ENCODE measurements at regions not wholly inside any gene's neighbourhood (a gene's known extent, or its start where the extent isn't known, plus 50 kb on each side); places are given as distances from the start of the nearest gene placed in this dataset.

GRCh38 chr13:86402500-86402899 is 603.3 kb upstream of the SLITRK6 start:
- peaks cover 6% of the 10 kb centered on the region for H3K9me3 Mint-ChIP-seq
- H3K27me3 Mint-ChIP-seq (ENCODE audit: low read depth) = no peaks in the 10 kb centered on the region
- H3K4me3 Mint-ChIP-seq = no peak overlapping the region
- no peak for DNase-seq (ENCODE audit: low spot score)
- H3K36me3 Mint-ChIP-seq = no peaks in the 10 kb centered on the region
- ChIA-PET POLR2A (no interaction called here), CTCF (no interaction called here)
- no peak for TF ChIP-seq ATF2 (CRISPR knock-in tag; IDR thresholded peaks at IDR 0.05; ENCODE audit: borderline replicate concordance, low read depth)
- no peak for TF ChIP-seq CREM (CRISPR knock-in tag; IDR thresholded peaks at IDR 0.05)
- TF ChIP-seq, protein P1, sequence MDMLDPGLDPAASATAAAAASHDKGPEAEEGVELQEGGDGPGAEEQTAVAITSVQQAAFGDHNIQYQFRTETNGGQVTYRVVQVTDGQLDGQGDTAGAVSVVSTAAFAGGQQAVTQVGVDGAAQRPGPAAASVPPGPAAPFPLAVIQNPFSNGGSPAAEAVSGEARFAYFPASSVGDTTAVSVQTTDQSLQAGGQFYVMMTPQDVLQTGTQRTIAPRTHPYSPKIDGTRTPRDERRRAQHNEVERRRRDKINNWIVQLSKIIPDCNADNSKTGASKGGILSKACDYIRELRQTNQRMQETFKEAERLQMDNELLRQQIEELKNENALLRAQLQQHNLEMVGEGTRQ (CRISPR knock-in tag; IDR thresholded peaks at IDR 0.05) = no peak
- TF ChIP-seq, protein P2, sequence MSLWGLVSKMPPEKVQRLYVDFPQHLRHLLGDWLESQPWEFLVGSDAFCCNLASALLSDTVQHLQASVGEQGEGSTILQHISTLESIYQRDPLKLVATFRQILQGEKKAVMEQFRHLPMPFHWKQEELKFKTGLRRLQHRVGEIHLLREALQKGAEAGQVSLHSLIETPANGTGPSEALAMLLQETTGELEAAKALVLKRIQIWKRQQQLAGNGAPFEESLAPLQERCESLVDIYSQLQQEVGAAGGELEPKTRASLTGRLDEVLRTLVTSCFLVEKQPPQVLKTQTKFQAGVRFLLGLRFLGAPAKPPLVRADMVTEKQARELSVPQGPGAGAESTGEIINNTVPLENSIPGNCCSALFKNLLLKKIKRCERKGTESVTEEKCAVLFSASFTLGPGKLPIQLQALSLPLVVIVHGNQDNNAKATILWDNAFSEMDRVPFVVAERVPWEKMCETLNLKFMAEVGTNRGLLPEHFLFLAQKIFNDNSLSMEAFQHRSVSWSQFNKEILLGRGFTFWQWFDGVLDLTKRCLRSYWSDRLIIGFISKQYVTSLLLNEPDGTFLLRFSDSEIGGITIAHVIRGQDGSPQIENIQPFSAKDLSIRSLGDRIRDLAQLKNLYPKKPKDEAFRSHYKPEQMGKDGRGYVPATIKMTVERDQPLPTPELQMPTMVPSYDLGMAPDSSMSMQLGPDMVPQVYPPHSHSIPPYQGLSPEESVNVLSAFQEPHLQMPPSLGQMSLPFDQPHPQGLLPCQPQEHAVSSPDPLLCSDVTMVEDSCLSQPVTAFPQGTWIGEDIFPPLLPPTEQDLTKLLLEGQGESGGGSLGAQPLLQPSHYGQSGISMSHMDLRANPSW (CRISPR knock-in tag; conservative IDR thresholded peaks at IDR 0.05; ENCODE audit: low read depth) = no peak
- TF ChIP-seq ZNF423 (CRISPR knock-in tag; IDR thresholded peaks at IDR 0.05) = no peak
- no peak for TF ChIP-seq ZNF232 (CRISPR knock-in tag; IDR thresholded peaks at IDR 0.05)
- TF ChIP-seq ARID4B (CRISPR knock-in tag; IDR thresholded peaks at IDR 0.05; ENCODE audit: borderline replicate concordance) = no peak
- TF ChIP-seq, protein P3, sequence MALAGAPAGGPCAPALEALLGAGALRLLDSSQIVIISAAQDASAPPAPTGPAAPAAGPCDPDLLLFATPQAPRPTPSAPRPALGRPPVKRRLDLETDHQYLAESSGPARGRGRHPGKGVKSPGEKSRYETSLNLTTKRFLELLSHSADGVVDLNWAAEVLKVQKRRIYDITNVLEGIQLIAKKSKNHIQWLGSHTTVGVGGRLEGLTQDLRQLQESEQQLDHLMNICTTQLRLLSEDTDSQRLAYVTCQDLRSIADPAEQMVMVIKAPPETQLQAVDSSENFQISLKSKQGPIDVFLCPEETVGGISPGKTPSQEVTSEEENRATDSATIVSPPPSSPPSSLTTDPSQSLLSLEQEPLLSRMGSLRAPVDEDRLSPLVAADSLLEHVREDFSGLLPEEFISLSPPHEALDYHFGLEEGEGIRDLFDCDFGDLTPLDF (CRISPR knock-in tag; IDR thresholded peaks at IDR 0.05) = no peak
- no peak for TF ChIP-seq CTCF (IDR thresholded peaks at IDR 0.05)
- no peak for TF ChIP-seq OVOL2 (CRISPR knock-in tag; IDR thresholded peaks at IDR 0.05; ENCODE audit: borderline replicate concordance)
- TF ChIP-seq NR1H2 (CRISPR knock-in tag; IDR thresholded peaks at IDR 0.05) = no peak
- no peak for ATAC-seq
- peaks cover 11% of the 10 kb centered on the region for H3K4me1 Mint-ChIP-seq
- no peak overlapping the region for H3K27ac Mint-ChIP-seq

- Mint-ChIP-seq H3K27me3 (ENCODE audit: low read depth) (no peaks in the 10 kb centered on the region), H3K36me3 (no peaks in the 10 kb centered on the region), H3K27ac (no peak overlapping the region), H3K4me1 (peaks cover 11% of the 10 kb centered on the region), H3K9me3 (peaks cover 6% of the 10 kb centered on the region), H3K4me3 (no peak overlapping the region)
- DNase-seq (ENCODE audit: low spot score) (no peak), ATAC-seq (no peak)
- ChIA-PET CTCF (no interaction called here), POLR2A (no interaction called here)
- TF ChIP-seq ATF2 (CRISPR knock-in tag; IDR thresholded peaks at IDR 0.05; ENCODE audit: borderline replicate concordance, low read depth) (no peak), EMX1 (CRISPR knock-in tag; IDR thresholded peaks at IDR 0.05) (no peak), TP53 (CRISPR knock-in tag; IDR thresholded peaks at IDR 0.05) (no peak), JUN (CRISPR knock-in tag; IDR thresholded peaks at IDR 0.05) (no peak), ZNF512 (CRISPR knock-in tag; IDR thresholded peaks at IDR 0.05; ENCODE audit: borderline replicate concordance) (no peak)
These were observed 604.0 kb upstream of the SLITRK6 start for GRCh38 chr13:86403181-86403580.

Data from WTC11 (cell line).